ENCODE measurements at regions not wholly inside any gene's neighbourhood (a gene's known extent, or its start where the extent isn't known, plus 50 kb on each side); places are given as distances from the start of the nearest gene placed in this dataset.

GRCh38 chr20:12053353-12053752, 135.7 kb downstream of the BTBD3 start:
- no peak for DNase-seq (ENCODE audit: extremely low spot score)
- ChIA-PET CTCF (no interaction called here), POLR2A (no interaction called here)
- TF ChIP-seq ZNF384 (IDR thresholded peaks at IDR 0.05) (no peak), HDGF (IDR thresholded peaks at IDR 0.05; ENCODE audit: borderline replicate concordance) (no peak)

- ChIA-PET POLR2A (no interaction called here), CTCF (no interaction called here)
These were observed 136.9 kb downstream of the BTBD3 start for GRCh38 chr20:12054556-12054955.

GRCh38 chr20:12055161-12055560, 137.5 kb downstream of the BTBD3 start:
- POLR2A ChIA-PET: no interaction called here
- CTCF ChIA-PET: no interaction called here

More at GRCh38 chr20:12054556-12054955, 136.9 kb downstream of the BTBD3 start:
- TF ChIP-seq SP1 (IDR thresholded peaks at IDR 0.05) (no peak), L3MBTL2 (conservative IDR thresholded peaks at IDR 0.05) (no peak), SUZ12 (IDR thresholded peaks at IDR 0.05) (no peak), BHLHE40 (IDR thresholded peaks at IDR 0.05; ENCODE audit: borderline replicate concordance) (no peak), CTBP1 (IDR thresholded peaks at IDR 0.05; ENCODE audit: borderline replicate concordance) (no peak), HDGF (IDR thresholded peaks at IDR 0.05; ENCODE audit: borderline replicate concordance) (no peak), FOXA1 (IDR thresholded peaks at IDR 0.05) (no peak), NFRKB (IDR thresholded peaks at IDR 0.05) (no peak), TARDBP (IDR thresholded peaks at IDR 0.05) (no peak), FOXM1 (IDR thresholded peaks at IDR 0.05; ENCODE audit: borderline replicate concordance) (no peak), ARNT (IDR thresholded peaks at IDR 0.05) (no peak), ELF4 (IDR thresholded peaks at IDR 0.05) (no peak), ZNF384 (IDR thresholded peaks at IDR 0.05) (no peak), FOXK2 (IDR thresholded peaks at IDR 0.05) (no peak), LEF1 (IDR thresholded peaks at IDR 0.05; ENCODE audit: borderline replicate concordance) (no peak)
- TF ChIP-seq, protein P1, sequence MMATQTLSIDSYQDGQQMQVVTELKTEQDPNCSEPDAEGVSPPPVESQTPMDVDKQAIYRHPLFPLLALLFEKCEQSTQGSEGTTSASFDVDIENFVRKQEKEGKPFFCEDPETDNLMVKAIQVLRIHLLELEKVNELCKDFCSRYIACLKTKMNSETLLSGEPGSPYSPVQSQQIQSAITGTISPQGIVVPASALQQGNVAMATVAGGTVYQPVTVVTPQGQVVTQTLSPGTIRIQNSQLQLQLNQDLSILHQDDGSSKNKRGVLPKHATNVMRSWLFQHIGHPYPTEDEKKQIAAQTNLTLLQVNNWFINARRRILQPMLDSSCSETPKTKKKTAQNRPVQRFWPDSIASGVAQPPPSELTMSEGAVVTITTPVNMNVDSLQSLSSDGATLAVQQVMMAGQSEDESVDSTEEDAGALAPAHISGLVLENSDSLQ (IDR thresholded peaks at IDR 0.05): no peak
- DNase-seq (ENCODE audit: extremely low spot score): no peak

GRCh38 chr20:12056839-12057238, 139.1 kb downstream of the BTBD3 start:
- ChIA-PET CTCF (interaction anchor here (0.6 kb wide), 2 partner anchors 73 to 155 kb away, joined by 3 to 5 read pairs; no protein-coding TSS in a partner anchor), POLR2A (no interaction called here)
- DNase-seq (ENCODE audit: extremely low spot score): no peak
- TF ChIP-seq ELF4 (IDR thresholded peaks at IDR 0.05): no peak
- no peak for TF ChIP-seq FOXM1 (IDR thresholded peaks at IDR 0.05; ENCODE audit: borderline replicate concordance)
- no peak for TF ChIP-seq TARDBP (IDR thresholded peaks at IDR 0.05)
- TF ChIP-seq FOXA1 (IDR thresholded peaks at IDR 0.05): no peak

More at GRCh38 chr20:12055161-12055560, 137.5 kb downstream of the BTBD3 start:
- TF ChIP-seq CTBP1 (IDR thresholded peaks at IDR 0.05; ENCODE audit: borderline replicate concordance) (no peak), FOXK2 (IDR thresholded peaks at IDR 0.05) (no peak), ZNF384 (IDR thresholded peaks at IDR 0.05) (no peak), SP1 (IDR thresholded peaks at IDR 0.05) (no peak), TARDBP (IDR thresholded peaks at IDR 0.05) (no peak), FOXM1 (IDR thresholded peaks at IDR 0.05; ENCODE audit: borderline replicate concordance) (no peak), HDGF (IDR thresholded peaks at IDR 0.05; ENCODE audit: borderline replicate concordance) (no peak), SUZ12 (IDR thresholded peaks at IDR 0.05) (no peak), ARNT (IDR thresholded peaks at IDR 0.05) (no peak), ELF4 (IDR thresholded peaks at IDR 0.05) (no peak)
- no peak for DNase-seq (ENCODE audit: extremely low spot score)

- TF ChIP-seq FOXA1 (IDR thresholded peaks at IDR 0.05): no peak
- no peak for TF ChIP-seq NFRKB (IDR thresholded peaks at IDR 0.05)
- no peak for TF ChIP-seq ELF4 (IDR thresholded peaks at IDR 0.05)
- TF ChIP-seq, protein P1 (IDR thresholded peaks at IDR 0.05): no peak
- no peak for TF ChIP-seq SUZ12 (IDR thresholded peaks at IDR 0.05)
- TF ChIP-seq TARDBP (IDR thresholded peaks at IDR 0.05): no peak
- no peak for TF ChIP-seq ZNF384 (IDR thresholded peaks at IDR 0.05)
- no peak for TF ChIP-seq LEF1 (IDR thresholded peaks at IDR 0.05; ENCODE audit: borderline replicate concordance)
- TF ChIP-seq FOXK2 (IDR thresholded peaks at IDR 0.05): no peak
- TF ChIP-seq CTBP1 (IDR thresholded peaks at IDR 0.05; ENCODE audit: borderline replicate concordance): no peak
- no peak for TF ChIP-seq SP1 (IDR thresholded peaks at IDR 0.05)
- no peak for TF ChIP-seq ARNT (IDR thresholded peaks at IDR 0.05)
- POLR2A ChIA-PET: no interaction called here
- CTCF ChIA-PET: no interaction called here
- DNase-seq (ENCODE audit: extremely low spot score): no peak
These were observed 140.1 kb downstream of the BTBD3 start for GRCh38 chr20:12057778-12058177.

GRCh38 chr20:12058216-12058615, 140.5 kb downstream of the BTBD3 start:
- no peak for DNase-seq (ENCODE audit: extremely low spot score)
- TF ChIP-seq ZNF384 (IDR thresholded peaks at IDR 0.05): no peak
- TF ChIP-seq TARDBP (IDR thresholded peaks at IDR 0.05): no peak
- TF ChIP-seq BHLHE40 (IDR thresholded peaks at IDR 0.05; ENCODE audit: borderline replicate concordance): no peak
- no peak for TF ChIP-seq HDGF (IDR thresholded peaks at IDR 0.05; ENCODE audit: borderline replicate concordance)
- TF ChIP-seq FOXA1 (IDR thresholded peaks at IDR 0.05): no peak
- TF ChIP-seq ARNT (IDR thresholded peaks at IDR 0.05): no peak
- ChIA-PET CTCF (no interaction called here), POLR2A (no interaction called here)

GRCh38 chr20:12061466-12061865, 143.8 kb downstream of the BTBD3 start:
- ChIA-PET POLR2A (no interaction called here), CTCF (interaction anchor here (0.7 kb wide), 1 partner anchor 1054 kb away, joined by 3 read pairs; no protein-coding TSS in a partner anchor)
- no peak for DNase-seq (ENCODE audit: extremely low spot score)
- TF ChIP-seq, protein P1 (IDR thresholded peaks at IDR 0.05): no peak
- TF ChIP-seq HDGF (IDR thresholded peaks at IDR 0.05; ENCODE audit: borderline replicate concordance) (no peak), FOXA1 (IDR thresholded peaks at IDR 0.05) (no peak), TARDBP (IDR thresholded peaks at IDR 0.05) (no peak), LEF1 (IDR thresholded peaks at IDR 0.05; ENCODE audit: borderline replicate concordance) (no peak), SP1 (IDR thresholded peaks at IDR 0.05) (no peak)

Data from HEK293T (cell line).